Psoas muscle (tissue), 7 donors: ENCODE measurements at regions not wholly inside any gene's neighbourhood (a gene's known extent, or its start where the extent isn't known, plus 50 kb on each side); places are given as distances from the start of the nearest gene placed in this dataset.

ENCODE experiments used
- ATAC-seq, 4 donors: fragments of 200-7000 bp; cut with Tn5 transposase; one replicate each; pipeline ENCODE4 v1.9.1; 2020; ENCODE audit warnings: moderate library complexity in 3 of 4, mild to moderate bottlenecking in 2 of 4
- DNase-seq, 2 donors: peaks; one replicate each; pipeline ENCODE4 v3.0.0-alpha.2; 2020
- H3K27ac ChIP-seq: fragments of 200-600 bp; one replicate; pipeline ENCODE4 v1.8.0; 2022
- H3K27me3 ChIP-seq, 3 donors: fragments of 200-600 bp in 1 of 3; one replicate each; pipeline versions ENCODE4 v1.6.1 to v1.8.0; 2013 to 2022; ENCODE audit warnings: low read length in 2 of 3, mild to moderate bottlenecking in 2 of 3, moderate library complexity in 1 of 3; ENCODE audit not compliant: insufficient read depth in 3 of 3
- H3K36me3 ChIP-seq, 2 donors: fragments of 200-600 bp in 1 of 2; one replicate each; pipeline versions ENCODE4 v1.6.1 to v1.8.0; 2013 to 2022; ENCODE audit warnings: low read depth in 1 of 2, mild to moderate bottlenecking in 1 of 2, moderate library complexity in 1 of 2; ENCODE audit not compliant: insufficient read depth in 1 of 2
- H3K4me1 ChIP-seq: fragments of 200-600 bp; one replicate; pipeline ENCODE4 v1.8.0; 2022
- H3K4me3 ChIP-seq: fragments of 200-600 bp; one replicate; pipeline ENCODE4 v1.8.0; 2022; ENCODE audit warnings: mild to moderate bottlenecking
- H3K9me3 ChIP-seq: fragments of 200-600 bp; one replicate; pipeline ENCODE4 v1.8.0; 2022
- CTCF ChIP-seq: fragments of 200-600 bp; IDR thresholded peaks from one replicate; pipeline ENCODE4 v1.8.0; 2022; ENCODE audit warnings: antibody characterized with exemption
- WGBS, 3 donors: extraction: QIAGEN DNeasy Blood & Tissue Kit; methylation state at CpG; one replicate each; pipeline versions ENCODE4 v1.1.6 to v1.1.7; 2013; 5-methylcytosine and 5-hydroxymethylcytosine counted together
- intact Hi-C, 2 donors: fragments of 100-400 bp; cut with DNase I; formaldehyde crosslinking; loops; one replicate each; pipeline versions ENCODE4 v1.11.0 to v1.14.2; 2022
- donor health status: healthy with polysubstance abuse.
- donor health status: DM: no; HTN: no; CAD: no; lungs with moderate emphysema.
- donor health status: Bipolar disorder and iron deficiency.
- donor health status: healthy.
- donor health status: DM: yes; HTN: yes; CAD: no.
- donor health status: DM: no; HTN: no; CAD: no.
- donor health status: DM: yes; HTN: yes; CAD: no.

- Histone ChIP-seq H3K36me3 (no peaks in the 10 kb centered on the region), H3K4me3 (no peak overlapping the region), H3K4me1 (no peaks in the 10 kb centered on the region), H3K27ac (no peak overlapping the region), H3K9me3 (peaks cover 8% of the 10 kb centered on the region), H3K27me3 (no peaks in the 10 kb centered on the region)
- ATAC-seq (no peak), DNase-seq (no peak)
- WGBS, 3 donors = 89 to 95% (median 94%) methylated on average over 10 of the region's 10 CpGs
- intact Hi-C loops = no loop called here
- no peak for TF ChIP-seq CTCF
These were observed 210.5 kb upstream of the HDAC4 start for GRCh38 chr2:239611222-239611795.

GRCh38 chr2:239610457-239611221 lies 209.8 kb upstream of the HDAC4 start:
- Histone ChIP-seq H3K36me3 (no peaks in the 10 kb centered on the region), H3K9me3 (peaks cover 1% of the 10 kb centered on the region), H3K4me1 (no peaks in the 10 kb centered on the region), H3K27me3 (no peaks in the 10 kb centered on the region), H3K4me3 (no peak overlapping the region), H3K27ac (no peak overlapping the region)
- DNase-seq = no peak
- 88 to 95% (median 91%) methylated on average over 9 of the region's 9 CpGs for WGBS, 3 donors
- intact Hi-C loops = no loop called here
- ATAC-seq = no peak
- no peak for TF ChIP-seq CTCF

GRCh38 chr2:239609607-239610310 lies 208.9 kb upstream of the HDAC4 start:
- WGBS, 3 donors = 68 to 73% (median 69%) methylated on average over 26 of the region's 26 CpGs
- H3K4me1 ChIP-seq = no peaks in the 10 kb centered on the region
- H3K27ac ChIP-seq = no peak overlapping the region
- no peaks in the 10 kb centered on the region for H3K27me3 ChIP-seq
- no peaks in the 10 kb centered on the region for H3K36me3 ChIP-seq
- no peak for ATAC-seq
- intact Hi-C loops = no loop called here
- no peaks in the 10 kb centered on the region for H3K9me3 ChIP-seq
- no peak for DNase-seq
- TF ChIP-seq CTCF = no peak
- H3K4me3 ChIP-seq = no peak overlapping the region

- ATAC-seq (peak in 3 of 4 donors; percentile 25 to 40 (median 31)), DNase-seq (no peak)
- Histone ChIP-seq H3K27me3 (no peaks in the 10 kb centered on the region), H3K4me1 (no peaks in the 10 kb centered on the region), H3K9me3 (no peaks in the 10 kb centered on the region), H3K27ac (no peak overlapping the region), H3K36me3 (no peaks in the 10 kb centered on the region), H3K4me3 (no peak overlapping the region)
- intact Hi-C loops = no loop called here
- 33 to 61% (median 38%) methylated on average over 11 of the region's 11 CpGs for WGBS, 3 donors
- TF ChIP-seq CTCF = no peak
These were observed 208.3 kb upstream of the HDAC4 start for GRCh38 chr2:239609162-239609561.
